Upper lobe of left lung (tissue), 6 donors: ENCODE measurements at regions not wholly inside any gene's neighbourhood (a gene's known extent, or its start where the extent isn't known, plus 50 kb on each side); places are given as distances from the start of the nearest gene placed in this dataset.

Experiments used
- ATAC-seq, 2 donors: fragments of 200-7000 bp; cut with Tn5 transposase; one replicate each; pipeline ENCODE4 v1.9.1; 2022; ENCODE audit warnings: mild to moderate bottlenecking in 2 of 2, moderate library complexity in 2 of 2; ENCODE audit not compliant: low FRiP score in 2 of 2
- DNase-seq, 2 donors: peaks; one replicate each; pipeline ENCODE4 v3.0.0-alpha.2; 2019 to 2020
- H3K27ac ChIP-seq, 4 donors: fragments of 200-600 bp; sonication (generic); one replicate each; pipeline ENCODE4 v1.5.1; 2016 to 2019
- H3K27me3 ChIP-seq, 4 donors: fragments of 200-600 bp; sonication (generic); one replicate each; pipeline ENCODE4 v1.5.1; 2017 to 2019
- H3K36me3 ChIP-seq, 4 donors: fragments of 200-600 bp; sonication (generic); one replicate each; pipeline ENCODE4 v1.5.1; 2016 to 2019
- H3K4me1 ChIP-seq, 4 donors: fragments of 200-600 bp; sonication (generic); one replicate each; pipeline ENCODE4 v1.5.1; 2018 to 2019
- H3K4me3 ChIP-seq, 4 donors: fragments of 200-600 bp; sonication (generic); one replicate each; pipeline ENCODE4 v1.5.1; 2017 to 2019; ENCODE audit warnings: mild to moderate bottlenecking in 2 of 4, moderate library complexity in 1 of 4
- H3K9me3 ChIP-seq, 4 donors: fragments of 200-600 bp; sonication (generic); one replicate each; pipeline ENCODE4 v1.5.1; 2018 to 2019
- EP300 ChIP-seq, 4 donors: sonication (generic); formaldehyde crosslinking; IDR thresholded peaks; one replicate each; pipeline ENCODE4 v1.5.1; 2017; ENCODE audit warnings: antibody characterized with exemption in 4 of 4, control low read depth in 2 of 4
- POLR2A ChIP-seq, 4 donors: fragments of 450-650 bp; IDR thresholded peaks; one replicate each; pipeline ENCODE4 v1.5.1; 2016 to 2017; ENCODE audit warnings: antibody characterized with exemption in 4 of 4, mild to moderate bottlenecking in 2 of 4
- POLR2AphosphoS5 ChIP-seq, 2 donors: sonication (generic); formaldehyde crosslinking; IDR thresholded peaks; one replicate each; pipeline ENCODE4 v1.5.1; 2017; ENCODE audit warnings: antibody characterized with exemption in 2 of 2
- WGBS, 2 donors: methylation state at CpG; one replicate each; pipeline ENCODE4 v1.1.5; 2017 to 2018; 5-methylcytosine and 5-hydroxymethylcytosine counted together
- TF ChIP-seq, protein P1 (sequence below), 6 experiments: fragments of 450-650 bp in 4 of 6; fragments of 200-600 bp in 2 of 6; sonication (generic) in 2 of 6; IDR thresholded peaks; one replicate each; pipeline ENCODE4 v1.5.1; 2016 to 2019; ENCODE audit warnings: antibody characterized with exemption in 6 of 6
- donor health status: DM: no; HTN: no; CAD: no; lungs with moderate emphysema.
- donor health status: DM: no; HTN: yes; CAD: no; lungs with severe emphysema.

GRCh38 chr1:194478731-194479130 is 1292.3 kb upstream of the B3GALT2 start:
- TF ChIP-seq, protein P1, sequence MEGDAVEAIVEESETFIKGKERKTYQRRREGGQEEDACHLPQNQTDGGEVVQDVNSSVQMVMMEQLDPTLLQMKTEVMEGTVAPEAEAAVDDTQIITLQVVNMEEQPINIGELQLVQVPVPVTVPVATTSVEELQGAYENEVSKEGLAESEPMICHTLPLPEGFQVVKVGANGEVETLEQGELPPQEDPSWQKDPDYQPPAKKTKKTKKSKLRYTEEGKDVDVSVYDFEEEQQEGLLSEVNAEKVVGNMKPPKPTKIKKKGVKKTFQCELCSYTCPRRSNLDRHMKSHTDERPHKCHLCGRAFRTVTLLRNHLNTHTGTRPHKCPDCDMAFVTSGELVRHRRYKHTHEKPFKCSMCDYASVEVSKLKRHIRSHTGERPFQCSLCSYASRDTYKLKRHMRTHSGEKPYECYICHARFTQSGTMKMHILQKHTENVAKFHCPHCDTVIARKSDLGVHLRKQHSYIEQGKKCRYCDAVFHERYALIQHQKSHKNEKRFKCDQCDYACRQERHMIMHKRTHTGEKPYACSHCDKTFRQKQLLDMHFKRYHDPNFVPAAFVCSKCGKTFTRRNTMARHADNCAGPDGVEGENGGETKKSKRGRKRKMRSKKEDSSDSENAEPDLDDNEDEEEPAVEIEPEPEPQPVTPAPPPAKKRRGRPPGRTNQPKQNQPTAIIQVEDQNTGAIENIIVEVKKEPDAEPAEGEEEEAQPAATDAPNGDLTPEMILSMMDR (IDR thresholded peaks at IDR 0.05), result no peak
- TF ChIP-seq EP300 (IDR thresholded peaks at IDR 0.05), result no peak
- TF ChIP-seq POLR2AphosphoS5 (IDR thresholded peaks at IDR 0.05), result no peak
- no peak for TF ChIP-seq POLR2A (IDR thresholded peaks at IDR 0.05)
- Histone ChIP-seq H3K9me3 (no peaks in the 10 kb centered on the region), H3K27me3 (no peaks in the 10 kb centered on the region), H3K4me1 (no peaks in the 10 kb centered on the region), H3K4me3 (no peak overlapping the region), H3K36me3 (no peaks in the 10 kb centered on the region), H3K27ac (no peak overlapping the region)
- no peak for DNase-seq
- WGBS, 2 donors, result 80 to 87% methylated on average over 1 of the region's 1 CpG
- no peak for ATAC-seq

GRCh38 chr1:194477908-194478307 is 1291.5 kb upstream of the B3GALT2 start:
- no peaks in the 10 kb centered on the region for H3K36me3 ChIP-seq
- no peak overlapping the region for H3K4me3 ChIP-seq
- no peak for ATAC-seq
- no peaks in the 10 kb centered on the region for H3K27me3 ChIP-seq
- no peak for DNase-seq
- H3K27ac ChIP-seq, result no peak overlapping the region
- H3K9me3 ChIP-seq, result no peaks in the 10 kb centered on the region
- H3K4me1 ChIP-seq, result no peaks in the 10 kb centered on the region
- TF ChIP-seq POLR2AphosphoS5 (IDR thresholded peaks at IDR 0.05) (no peak), POLR2A (IDR thresholded peaks at IDR 0.05) (no peak)

DNA sequence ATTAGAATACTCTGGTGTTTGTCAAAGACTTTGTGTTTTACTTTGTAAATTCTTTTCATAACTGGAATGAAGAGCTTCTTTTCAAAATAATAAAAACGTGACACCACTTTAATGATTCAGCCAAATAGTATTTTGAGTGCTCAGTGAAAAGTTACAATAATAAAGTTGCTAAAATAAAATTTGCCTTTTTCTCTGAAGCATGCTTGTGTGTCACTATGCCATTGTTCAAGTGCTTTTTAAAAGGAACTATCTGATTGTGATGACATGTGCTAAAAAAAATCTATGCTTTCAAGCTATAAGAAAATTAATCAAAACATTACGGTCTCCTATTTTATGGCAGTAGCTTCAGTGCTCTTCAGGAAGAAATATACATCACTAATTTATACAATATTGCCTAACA is 1290.5 kb upstream of the B3GALT2 start:
- Histone ChIP-seq H3K4me1 (no peaks in the 10 kb centered on the region), H3K27me3 (no peaks in the 10 kb centered on the region), H3K27ac (no peak overlapping the region), H3K36me3 (no peaks in the 10 kb centered on the region), H3K4me3 (no peak overlapping the region), H3K9me3 (no peaks in the 10 kb centered on the region)
- ATAC-seq, result no peak
- 57 to 62% methylated on average over 2 of the region's 2 CpGs for whole genome bisulfite sequencing, 2 donors
- DNase-seq, result no peak
- TF ChIP-seq, protein P1 (IDR thresholded peaks at IDR 0.05), result no peak
- TF ChIP-seq POLR2AphosphoS5 (IDR thresholded peaks at IDR 0.05), result no peak

GRCh38 chr1:194476351-194476750 is 1289.9 kb upstream of the B3GALT2 start:
- Histone ChIP-seq H3K4me1 (no peaks in the 10 kb centered on the region), H3K4me3 (no peak overlapping the region), H3K9me3 (no peaks in the 10 kb centered on the region), H3K36me3 (no peaks in the 10 kb centered on the region), H3K27ac (no peak overlapping the region), H3K27me3 (no peaks in the 10 kb centered on the region)
- DNase-seq (no peak), ATAC-seq (no peak)
- TF ChIP-seq POLR2A (IDR thresholded peaks at IDR 0.05) (no peak), POLR2AphosphoS5 (IDR thresholded peaks at IDR 0.05) (no peak), EP300 (IDR thresholded peaks at IDR 0.05) (no peak)
- TF ChIP-seq, protein P1 (IDR thresholded peaks at IDR 0.05), result no peak
- WGBS, 2 donors, result 82 to 86% methylated on average over 2 of the region's 2 CpGs

GRCh38 chr1:194474701-194475100 is 1288.3 kb upstream of the B3GALT2 start:
- Histone ChIP-seq H3K36me3 (no peaks in the 10 kb centered on the region), H3K4me1 (no peaks in the 10 kb centered on the region), H3K27ac (no peak overlapping the region), H3K4me3 (no peak overlapping the region), H3K9me3 (no peaks in the 10 kb centered on the region), H3K27me3 (no peaks in the 10 kb centered on the region)
- TF ChIP-seq POLR2AphosphoS5 (IDR thresholded peaks at IDR 0.05) (no peak), POLR2A (IDR thresholded peaks at IDR 0.05) (no peak), EP300 (IDR thresholded peaks at IDR 0.05) (no peak)
- TF ChIP-seq, protein P1 (IDR thresholded peaks at IDR 0.05), result no peak
- 79 to 92% methylated on average over 3 of the region's 3 CpGs for WGBS, 2 donors
- no peak for ATAC-seq
- no peak for DNase-seq
